Epidermal melanocyte (primary cell): ENCODE measurements at regions not wholly inside any gene's neighbourhood (a gene's known extent, or its start where the extent isn't known, plus 50 kb on each side); places are given as distances from the start of the nearest gene placed in this dataset.
"Not testable (repeated sequence)": the region's sequence is repeated elsewhere in the genome, so short reads cannot be mapped to it uniquely, and the experiment has no call there.

ENCODE experiments used
- DNase-seq: peaks from one replicate; pipeline ENCODE4 v3.0.0; 2011; ENCODE audit warnings: low spot score; ENCODE audit not compliant: insufficient read length

- peak; percentile 64 for DNase-seq
Measured at GRCh38 chr13:79631051-79631659, 150.2 kb downstream of the NDFIP2 start.

GRCh38 chr13:79628463-79628862 is 147.5 kb downstream of the NDFIP2 start:
- no peak for DNase-seq

GRCh38 chr13:79626924-79627323 is 146.0 kb downstream of the NDFIP2 start:
- DNase-seq, result no peak

- DNase-seq, result no peak
Measured at GRCh38 chr13:79625517-79625916, 144.6 kb downstream of the NDFIP2 start.

GRCh38 chr13:79621902-79622301 is 140.9 kb downstream of the NDFIP2 start:
- no peak for DNase-seq

- no peak for DNase-seq
Measured at GRCh38 chr13:79621449-79621848, 140.5 kb downstream of the NDFIP2 start.

- DNase-seq, result no peak
Measured at GRCh38 chr13:79614250-79614918, 133.4 kb downstream of the NDFIP2 start.

- no peak for DNase-seq
Measured at GRCh38 chr13:79612604-79613003, 131.6 kb downstream of the NDFIP2 start.

- DNase-seq, result not testable (repeated sequence)
Measured at GRCh38 chr13:79607895-79608294, 126.9 kb downstream of the NDFIP2 start.
